ENCODE measurements at regions not wholly inside any gene's neighbourhood (a gene's known extent, or its start where the extent isn't known, plus 50 kb on each side); places are given as distances from the start of the nearest gene placed in this dataset.

DNA sequence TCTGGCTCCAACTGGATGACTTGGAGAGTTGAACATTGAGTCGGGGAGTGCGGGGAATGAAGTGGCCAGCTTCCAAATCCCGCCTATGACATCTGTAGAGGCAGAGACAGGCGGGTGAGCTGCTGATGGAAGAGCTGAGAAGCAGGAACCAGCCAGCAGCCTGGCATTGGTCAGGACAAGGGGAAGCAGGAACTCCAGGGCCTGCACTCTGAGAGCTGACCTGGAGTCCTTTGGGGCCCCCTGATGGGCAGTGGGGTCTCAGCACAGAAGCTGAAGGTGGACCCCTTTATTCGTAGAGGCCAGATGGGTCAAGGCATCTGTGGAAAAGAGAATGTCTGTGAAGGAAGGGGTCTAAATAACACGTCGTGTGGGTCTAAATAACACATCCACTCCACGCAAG, 57.0 kb downstream of the SEC61G start:
- BruUV-seq (replicated peaks) = no TSS peak
- ChIA-PET CTCF (no interaction called here), POLR2A (interaction anchor here (0.6 kb wide), 1 partner anchor 722 kb away, joined by 4 read pairs; no protein-coding TSS in a partner anchor)
- TF ChIP-seq SIN3A (IDR thresholded peaks at IDR 0.05; ENCODE audit: borderline replicate concordance, insufficient read depth, low read depth, low read length) (no peak), TCF7L2 (IDR thresholded peaks at IDR 0.05; ENCODE audit: low read depth, low read length) (no peak), POLR2AphosphoS5 (IDR thresholded peaks at IDR 0.05; ENCODE audit: low read depth, low read length) (no peak)
- TF ChIP-seq, protein P1, sequence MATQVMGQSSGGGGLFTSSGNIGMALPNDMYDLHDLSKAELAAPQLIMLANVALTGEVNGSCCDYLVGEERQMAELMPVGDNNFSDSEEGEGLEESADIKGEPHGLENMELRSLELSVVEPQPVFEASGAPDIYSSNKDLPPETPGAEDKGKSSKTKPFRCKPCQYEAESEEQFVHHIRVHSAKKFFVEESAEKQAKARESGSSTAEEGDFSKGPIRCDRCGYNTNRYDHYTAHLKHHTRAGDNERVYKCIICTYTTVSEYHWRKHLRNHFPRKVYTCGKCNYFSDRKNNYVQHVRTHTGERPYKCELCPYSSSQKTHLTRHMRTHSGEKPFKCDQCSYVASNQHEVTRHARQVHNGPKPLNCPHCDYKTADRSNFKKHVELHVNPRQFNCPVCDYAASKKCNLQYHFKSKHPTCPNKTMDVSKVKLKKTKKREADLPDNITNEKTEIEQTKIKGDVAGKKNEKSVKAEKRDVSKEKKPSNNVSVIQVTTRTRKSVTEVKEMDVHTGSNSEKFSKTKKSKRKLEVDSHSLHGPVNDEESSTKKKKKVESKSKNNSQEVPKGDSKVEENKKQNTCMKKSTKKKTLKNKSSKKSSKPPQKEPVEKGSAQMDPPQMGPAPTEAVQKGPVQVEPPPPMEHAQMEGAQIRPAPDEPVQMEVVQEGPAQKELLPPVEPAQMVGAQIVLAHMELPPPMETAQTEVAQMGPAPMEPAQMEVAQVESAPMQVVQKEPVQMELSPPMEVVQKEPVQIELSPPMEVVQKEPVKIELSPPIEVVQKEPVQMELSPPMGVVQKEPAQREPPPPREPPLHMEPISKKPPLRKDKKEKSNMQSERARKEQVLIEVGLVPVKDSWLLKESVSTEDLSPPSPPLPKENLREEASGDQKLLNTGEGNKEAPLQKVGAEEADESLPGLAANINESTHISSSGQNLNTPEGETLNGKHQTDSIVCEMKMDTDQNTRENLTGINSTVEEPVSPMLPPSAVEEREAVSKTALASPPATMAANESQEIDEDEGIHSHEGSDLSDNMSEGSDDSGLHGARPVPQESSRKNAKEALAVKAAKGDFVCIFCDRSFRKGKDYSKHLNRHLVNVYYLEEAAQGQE (IDR thresholded peaks at IDR 0.05; ENCODE audit: insufficient read depth in 1 of 2, low read depth in 2 of 2, low read length in 1 of 2) = no peak
- TF ChIP-seq, protein P2, sequence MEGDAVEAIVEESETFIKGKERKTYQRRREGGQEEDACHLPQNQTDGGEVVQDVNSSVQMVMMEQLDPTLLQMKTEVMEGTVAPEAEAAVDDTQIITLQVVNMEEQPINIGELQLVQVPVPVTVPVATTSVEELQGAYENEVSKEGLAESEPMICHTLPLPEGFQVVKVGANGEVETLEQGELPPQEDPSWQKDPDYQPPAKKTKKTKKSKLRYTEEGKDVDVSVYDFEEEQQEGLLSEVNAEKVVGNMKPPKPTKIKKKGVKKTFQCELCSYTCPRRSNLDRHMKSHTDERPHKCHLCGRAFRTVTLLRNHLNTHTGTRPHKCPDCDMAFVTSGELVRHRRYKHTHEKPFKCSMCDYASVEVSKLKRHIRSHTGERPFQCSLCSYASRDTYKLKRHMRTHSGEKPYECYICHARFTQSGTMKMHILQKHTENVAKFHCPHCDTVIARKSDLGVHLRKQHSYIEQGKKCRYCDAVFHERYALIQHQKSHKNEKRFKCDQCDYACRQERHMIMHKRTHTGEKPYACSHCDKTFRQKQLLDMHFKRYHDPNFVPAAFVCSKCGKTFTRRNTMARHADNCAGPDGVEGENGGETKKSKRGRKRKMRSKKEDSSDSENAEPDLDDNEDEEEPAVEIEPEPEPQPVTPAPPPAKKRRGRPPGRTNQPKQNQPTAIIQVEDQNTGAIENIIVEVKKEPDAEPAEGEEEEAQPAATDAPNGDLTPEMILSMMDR (IDR thresholded peaks at IDR 0.05) = no peak
- Histone ChIP-seq H3K27me3 (ENCODE audit: control insufficient read depth, insufficient read depth, low read length) (no peaks in the 10 kb centered on the region; the same call in 1 of the 2 replicates), H3K4me3 (ENCODE audit: low read depth in 2 of 2, low read length in 2 of 2) (no peak overlapping the region), H3K36me3 (ENCODE audit: control insufficient read depth, insufficient read depth, low read length) (no peaks in the 10 kb centered on the region), H3K4me1 (ENCODE audit: control insufficient read depth, insufficient read depth, low read length) (no peaks in the 10 kb centered on the region), H3K9me3 (ENCODE audit: control insufficient read depth, insufficient read depth, low read depth, low read length) (no peaks in the 10 kb centered on the region), H3K27ac (ENCODE audit: low read length) (no peak overlapping the region)
- intact Hi-C loops (cut with micrococcal nuclease; ENCODE audit: unreplicated experiment) = no loop called here
- DNase-seq (ENCODE audit: low read depth, low spot score) = no peak
- in situ Hi-C loops (cut with HindIII; ENCODE audit: low pct_unique_long_range_greater_than_20kb, low sequenced_read_pairs) = no loop called here
- no peak for ATAC-seq

DNA sequence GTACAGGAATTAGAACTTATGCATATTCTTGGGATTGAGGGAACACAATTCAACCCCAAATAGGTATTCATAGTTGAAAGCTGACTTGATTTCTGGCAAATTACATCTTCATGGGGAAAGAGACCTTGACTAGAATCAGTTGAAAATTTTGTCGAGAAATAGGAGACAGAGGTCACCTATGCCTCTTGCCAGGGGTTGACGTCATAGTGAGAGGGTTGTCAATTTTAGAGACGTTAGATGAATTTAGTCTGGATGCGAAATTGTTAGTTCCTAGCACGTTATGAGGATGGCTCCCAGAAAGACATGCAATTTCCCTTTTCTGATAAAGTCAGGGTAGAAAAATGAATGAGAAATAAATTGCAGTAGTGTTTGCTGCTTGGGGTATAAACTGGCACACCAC, 59.3 kb downstream of the SEC61G start:
- intact Hi-C loops (cut with micrococcal nuclease; ENCODE audit: unreplicated experiment) = no loop called here
- DNase-seq (ENCODE audit: low read depth, low spot score) = no peak
- TF ChIP-seq SIN3A (IDR thresholded peaks at IDR 0.05; ENCODE audit: borderline replicate concordance, insufficient read depth, low read depth, low read length) (no peak), TCF7L2 (IDR thresholded peaks at IDR 0.05; ENCODE audit: low read depth, low read length) (no peak), POLR2AphosphoS5 (IDR thresholded peaks at IDR 0.05; ENCODE audit: low read depth, low read length) (no peak)
- TF ChIP-seq, protein P1 (IDR thresholded peaks at IDR 0.05; ENCODE audit: insufficient read depth in 1 of 2, low read depth in 2 of 2, low read length in 1 of 2) = no peak
- TF ChIP-seq, protein P2 (IDR thresholded peaks at IDR 0.05) = no peak
- CTCF ChIA-PET = no interaction called here
- no peak for ATAC-seq
- Histone ChIP-seq H3K9me3 (ENCODE audit: control insufficient read depth, insufficient read depth, low read depth, low read length) (no peaks in the 10 kb centered on the region), H3K36me3 (ENCODE audit: control insufficient read depth, insufficient read depth, low read length) (no peaks in the 10 kb centered on the region), H3K4me3 (ENCODE audit: low read depth in 2 of 2, low read length in 2 of 2) (no peak overlapping the region), H3K27me3 (ENCODE audit: control insufficient read depth, insufficient read depth, low read length) (no peaks in the 10 kb centered on the region; the same call in 1 of the 2 replicates), H3K4me1 (ENCODE audit: control insufficient read depth, insufficient read depth, low read length) (no peaks in the 10 kb centered on the region), H3K27ac (ENCODE audit: low read length) (no peak overlapping the region)
- POLR2A ChIA-PET = no interaction called here
- in situ Hi-C loops (cut with HindIII; ENCODE audit: low pct_unique_long_range_greater_than_20kb, low sequenced_read_pairs) = no loop called here
- no TSS peak for BruUV-seq (replicated peaks)

Measured in Panc1 (cell line).